ENCODE measurements at regions not wholly inside any gene's neighbourhood (a gene's known extent, or its start where the extent isn't known, plus 50 kb on each side); places are given as distances from the start of the nearest gene placed in this dataset.

DNA sequence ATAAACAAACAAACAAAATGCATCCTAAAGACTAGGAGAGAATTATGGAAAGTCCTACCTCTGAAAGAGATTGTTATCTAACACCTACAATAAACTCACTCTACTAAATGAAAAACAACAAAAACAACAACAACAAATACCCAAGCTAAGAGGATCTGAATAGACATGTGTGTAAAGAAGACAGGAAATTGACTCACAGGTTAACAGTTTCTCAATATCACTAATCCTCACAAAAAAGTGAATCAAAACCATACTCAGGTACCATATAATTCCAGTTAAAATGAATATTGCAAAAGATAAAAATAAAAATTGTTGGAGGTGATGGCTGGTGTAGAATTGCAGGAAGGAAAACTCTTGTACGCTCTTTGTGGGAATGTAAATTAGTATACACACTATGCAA, 110.4 kb upstream of the TOP3B start:
- TF ChIP-seq, protein P1, sequence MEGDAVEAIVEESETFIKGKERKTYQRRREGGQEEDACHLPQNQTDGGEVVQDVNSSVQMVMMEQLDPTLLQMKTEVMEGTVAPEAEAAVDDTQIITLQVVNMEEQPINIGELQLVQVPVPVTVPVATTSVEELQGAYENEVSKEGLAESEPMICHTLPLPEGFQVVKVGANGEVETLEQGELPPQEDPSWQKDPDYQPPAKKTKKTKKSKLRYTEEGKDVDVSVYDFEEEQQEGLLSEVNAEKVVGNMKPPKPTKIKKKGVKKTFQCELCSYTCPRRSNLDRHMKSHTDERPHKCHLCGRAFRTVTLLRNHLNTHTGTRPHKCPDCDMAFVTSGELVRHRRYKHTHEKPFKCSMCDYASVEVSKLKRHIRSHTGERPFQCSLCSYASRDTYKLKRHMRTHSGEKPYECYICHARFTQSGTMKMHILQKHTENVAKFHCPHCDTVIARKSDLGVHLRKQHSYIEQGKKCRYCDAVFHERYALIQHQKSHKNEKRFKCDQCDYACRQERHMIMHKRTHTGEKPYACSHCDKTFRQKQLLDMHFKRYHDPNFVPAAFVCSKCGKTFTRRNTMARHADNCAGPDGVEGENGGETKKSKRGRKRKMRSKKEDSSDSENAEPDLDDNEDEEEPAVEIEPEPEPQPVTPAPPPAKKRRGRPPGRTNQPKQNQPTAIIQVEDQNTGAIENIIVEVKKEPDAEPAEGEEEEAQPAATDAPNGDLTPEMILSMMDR (IDR thresholded peaks at IDR 0.05; ENCODE audit: low read length), result no peak
- no peak for TF ChIP-seq EZH2 (IDR thresholded peaks at IDR 0.05; ENCODE audit: borderline replicate concordance, low read length)

Measured in OCI-LY1 (cell line).